COLO668 (cell line): ENCODE measurements at regions not wholly inside any gene's neighbourhood (a gene's known extent, or its start where the extent isn't known, plus 50 kb on each side); places are given as distances from the start of the nearest gene placed in this dataset.
"Not testable (repeated sequence)": the region's sequence is repeated elsewhere in the genome, so short reads cannot be mapped to it uniquely, and the experiment has no call there.

Experiments used
- DNase-seq: peaks from one replicate; lab custom pipeline; 2025; ENCODE audit not compliant: unreplicated experiment; lab: John Stamatoyannopoulos, UW

DNA sequence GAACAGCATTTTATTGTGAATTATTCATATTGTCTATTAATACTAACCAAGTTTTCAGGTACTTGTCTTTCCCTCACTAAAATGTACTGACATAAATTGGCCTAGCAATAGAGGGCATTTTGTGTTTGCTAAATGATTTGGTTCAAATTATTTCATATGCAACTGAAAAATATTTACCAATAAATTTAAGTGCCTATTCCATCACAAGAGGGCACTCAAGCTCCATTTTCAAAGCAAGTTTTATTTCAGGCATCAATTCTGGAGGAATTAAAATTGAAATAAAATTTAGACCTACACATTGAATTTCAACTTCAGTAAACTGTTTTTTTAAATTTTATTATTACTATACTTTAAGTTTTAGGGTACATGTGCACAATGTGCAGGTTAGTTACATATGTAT lies 114.3 kb upstream of the SYNCRIP start:
- no peak for DNase-seq

GRCh38 chr6:85754894-85755293 lies 112.2 kb upstream of the SYNCRIP start:
- DNase-seq: no peak

DNA sequence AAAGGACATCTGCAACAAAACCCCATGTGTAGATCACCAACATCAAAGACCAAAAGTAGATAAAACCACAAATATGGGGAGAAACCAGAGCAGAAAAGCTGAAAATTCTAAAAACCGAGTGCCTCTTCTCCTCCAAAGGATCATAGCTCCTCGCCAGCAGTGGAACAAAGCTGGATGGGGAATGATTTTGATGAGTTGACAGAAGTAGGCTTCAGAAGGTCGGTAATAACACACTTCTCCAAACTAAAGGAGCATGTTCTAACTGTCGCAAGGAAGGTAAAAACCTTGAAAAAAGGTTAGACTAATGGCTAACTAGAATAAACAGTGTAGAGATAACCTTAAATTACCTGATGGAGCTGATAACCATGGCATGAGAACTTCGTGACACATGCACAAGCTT lies 109.9 kb upstream of the SYNCRIP start:
- DNase-seq: no peak

DNA sequence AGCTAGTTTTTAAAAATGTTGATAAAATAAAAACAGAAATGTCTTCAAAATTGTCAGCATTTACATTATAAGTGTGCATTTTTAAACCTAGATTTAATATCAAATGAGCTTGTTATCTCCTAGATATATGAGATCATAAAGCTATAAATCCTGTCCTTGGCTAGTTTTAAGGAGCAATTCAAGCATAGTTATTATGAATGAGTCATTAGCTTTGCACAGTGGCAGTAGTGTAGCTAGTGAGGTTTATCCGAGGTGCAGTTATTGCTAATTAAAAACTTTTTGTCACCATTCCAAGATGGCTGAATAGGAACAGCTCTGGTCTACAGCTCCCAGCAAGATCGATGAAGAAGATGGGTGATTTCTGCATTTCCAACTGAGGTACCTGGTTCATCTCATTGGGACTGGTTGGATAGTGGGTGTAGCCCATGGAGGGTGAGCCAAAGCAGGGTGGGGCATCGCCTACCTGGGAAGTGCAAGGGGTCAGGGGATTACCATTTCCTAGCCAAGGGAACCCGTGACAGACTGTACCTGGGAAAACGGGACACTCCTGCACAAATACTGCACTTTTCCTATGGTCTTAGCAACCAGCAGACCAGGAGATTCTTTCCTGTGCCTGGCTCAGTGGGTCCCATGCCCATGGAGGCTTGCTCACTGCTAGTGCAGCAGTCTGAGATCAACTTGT lies 108.8 kb upstream of the SYNCRIP start:
- DNase-seq: no peak

DNA sequence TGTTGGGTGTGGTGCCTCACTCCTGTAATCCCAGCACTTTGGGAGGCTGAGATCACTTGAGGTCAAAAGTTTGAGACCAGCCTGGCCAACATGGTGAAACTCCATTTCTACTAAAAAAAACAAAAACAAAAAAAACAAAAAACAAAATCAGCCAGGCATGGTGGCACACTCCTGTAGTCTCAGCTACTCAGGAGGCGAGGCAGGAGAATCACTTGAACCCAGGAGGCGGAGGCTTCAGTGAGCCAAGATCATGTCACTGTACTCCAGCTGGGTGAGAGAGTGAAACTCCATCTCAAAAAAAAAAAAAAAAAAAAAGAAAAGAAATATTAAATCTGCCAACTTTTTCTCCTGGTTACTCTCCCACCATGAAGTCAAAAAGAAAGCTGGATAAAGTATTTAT lies 107.5 kb upstream of the SYNCRIP start:
- not testable (repeated sequence) for DNase-seq

DNA sequence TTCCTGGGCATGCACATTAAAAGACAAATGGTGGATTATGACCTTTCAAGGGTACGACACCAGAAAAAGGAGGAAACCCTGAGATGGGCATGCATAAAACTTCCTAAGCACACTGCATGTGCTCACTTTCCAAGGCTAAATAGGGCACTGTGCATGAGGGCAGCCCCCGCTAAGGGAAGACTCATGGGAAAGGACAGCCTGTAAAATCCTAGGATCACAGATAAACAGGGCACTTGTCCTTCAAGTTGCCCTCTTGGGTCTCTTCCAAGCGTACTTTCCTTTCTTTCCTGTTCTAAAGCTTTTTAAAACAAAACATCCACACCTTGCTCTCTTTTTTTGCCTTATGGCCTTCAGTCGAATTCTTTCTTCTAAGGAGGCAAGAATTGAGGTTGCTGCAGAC lies 106.5 kb upstream of the SYNCRIP start:
- DNase-seq: no peak

DNA sequence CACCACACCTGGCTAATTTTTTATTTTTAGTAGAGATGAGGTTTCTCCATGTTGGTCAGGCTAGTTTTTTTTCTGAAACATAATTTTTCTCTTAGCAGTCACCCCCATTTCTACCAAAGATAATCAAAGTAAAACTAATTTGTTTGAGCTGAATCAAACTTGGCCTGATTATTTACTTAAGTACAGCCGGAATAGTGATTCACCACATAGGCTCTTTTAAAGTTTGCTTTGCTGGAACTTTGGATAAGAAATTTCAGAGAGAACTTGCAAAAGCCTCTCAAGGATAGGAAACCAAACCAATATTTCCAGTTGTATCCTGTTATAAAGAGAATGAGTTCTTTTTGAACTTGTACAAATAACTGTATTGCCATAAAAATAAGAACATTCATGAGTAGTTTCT lies 105.0 kb upstream of the SYNCRIP start:
- DNase-seq: no peak

- DNase-seq: no peak
Observed at GRCh38 chr6:85747093-85747492, 104.4 kb upstream of the SYNCRIP start.

- no peak for DNase-seq
Observed at GRCh38 chr6:85744433-85744970, 101.8 kb upstream of the SYNCRIP start.

DNA sequence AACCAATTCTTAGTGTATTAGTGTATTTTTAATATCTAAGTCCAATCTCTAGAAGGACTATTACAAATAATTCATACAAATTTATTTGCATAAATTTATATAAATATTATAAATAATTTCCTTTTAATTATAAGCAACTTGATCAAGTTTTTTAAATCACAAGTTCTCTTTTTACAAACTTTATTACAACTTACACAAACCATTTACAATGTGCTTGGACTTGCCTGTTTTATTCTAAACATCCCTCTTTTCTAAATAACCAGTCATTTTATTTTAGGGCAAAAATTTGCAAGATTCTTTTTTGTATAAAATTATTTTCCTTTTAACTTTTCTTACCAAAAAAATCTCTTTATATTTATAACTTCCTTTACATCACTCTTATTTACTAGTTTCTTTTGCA lies 83.5 kb upstream of the SYNCRIP start:
- no peak for DNase-seq

DNA sequence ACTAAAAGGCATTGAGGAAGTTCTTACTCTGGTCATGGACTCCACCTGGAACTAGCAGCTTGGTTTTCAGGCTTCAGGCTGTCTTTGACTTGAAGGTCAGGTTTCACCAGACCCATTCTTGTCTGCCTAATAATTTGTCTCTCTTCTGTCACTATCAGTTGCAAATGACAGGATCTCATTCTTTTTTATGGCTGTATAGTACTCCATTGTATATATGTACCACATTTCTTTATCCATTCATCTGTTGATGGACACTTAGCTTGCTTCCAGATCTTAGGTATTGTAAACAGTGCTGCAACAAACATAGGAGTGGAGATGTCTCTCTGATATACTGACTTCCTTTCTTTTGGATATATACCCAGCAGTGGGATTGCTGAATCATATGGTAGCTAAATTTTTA lies 73.1 kb upstream of the SYNCRIP start:
- no peak for DNase-seq

DNA sequence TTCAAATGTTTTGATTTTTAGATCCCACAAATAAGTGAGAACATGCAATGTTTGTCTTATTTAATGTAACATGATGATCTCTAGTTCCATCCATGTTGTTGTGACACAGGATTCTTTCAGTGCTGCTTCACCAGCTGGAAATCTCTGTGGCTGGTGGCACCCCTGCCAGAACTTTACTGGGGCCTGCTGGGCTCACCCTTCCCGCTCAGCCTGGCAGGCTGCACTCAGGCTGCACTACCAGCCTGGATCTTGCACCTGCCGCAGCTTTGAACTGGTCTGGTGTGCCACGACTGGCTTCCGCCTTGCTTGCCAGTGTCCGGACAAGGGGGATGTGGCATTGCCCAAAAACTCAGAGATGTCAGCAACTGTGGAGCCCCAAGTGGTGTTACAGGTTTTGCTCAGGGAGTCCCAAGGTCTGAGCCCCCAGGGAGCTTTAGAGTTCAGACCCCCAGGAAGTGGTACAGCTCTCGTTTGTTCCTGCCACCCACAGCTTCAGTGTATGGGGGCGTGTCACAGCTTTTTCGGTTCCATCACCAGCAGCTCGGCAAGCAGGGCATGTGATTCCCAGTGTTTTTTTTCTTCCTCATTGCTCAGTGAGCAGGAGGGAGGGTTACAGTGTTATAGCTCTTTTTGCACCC lies 72.3 kb upstream of the SYNCRIP start:
- no peak for DNase-seq

DNA sequence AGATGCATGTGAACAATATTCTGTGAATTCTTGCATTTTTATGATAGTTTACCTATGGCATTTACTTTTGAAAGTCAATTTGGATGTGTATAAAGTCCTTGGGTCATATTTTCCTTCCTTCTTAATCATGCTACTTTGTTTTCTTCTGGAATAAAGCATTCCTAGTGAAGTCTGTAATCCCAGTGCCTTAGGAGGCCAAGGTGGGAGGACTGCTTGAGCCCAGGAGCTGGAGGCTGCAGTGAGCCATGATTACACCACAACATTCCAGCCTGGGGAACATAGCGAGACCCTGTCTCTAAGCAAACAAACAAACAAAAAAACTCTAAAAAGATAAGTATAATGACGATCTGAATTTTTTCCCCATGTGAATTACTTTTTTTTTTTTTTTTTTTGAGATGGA lies 69.7 kb upstream of the SYNCRIP start:
- no peak for DNase-seq

GRCh38 chr6:85707515-85708145 lies 64.9 kb upstream of the SYNCRIP start:
- DNase-seq: not testable (repeated sequence)

- no peak for DNase-seq
Observed at GRCh38 chr6:85706272-85706671, 63.6 kb upstream of the SYNCRIP start.

DNA sequence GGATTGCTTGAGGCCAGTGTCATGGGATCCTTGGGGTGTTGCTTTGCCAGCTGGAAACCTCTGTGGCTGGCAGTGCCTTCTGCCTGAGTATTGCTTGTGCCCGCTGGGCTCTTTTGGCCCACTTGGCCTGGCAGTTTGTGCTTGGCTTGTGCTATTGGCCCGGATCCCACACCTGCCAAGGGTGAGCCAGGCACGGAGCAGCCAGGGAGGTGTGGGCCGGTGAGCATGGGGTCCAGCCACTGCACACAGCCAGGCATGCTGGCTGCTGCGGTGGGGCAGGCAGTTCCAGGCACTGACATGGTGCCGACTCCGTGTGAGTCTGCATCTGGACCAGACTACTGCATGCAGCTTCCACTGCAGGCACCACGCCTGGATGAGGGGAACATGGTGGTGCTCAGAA lies 62.5 kb upstream of the SYNCRIP start:
- no peak for DNase-seq

- DNase-seq: no peak
Observed at GRCh38 chr6:85703406-85703805, 60.7 kb upstream of the SYNCRIP start.
